GM12878 (cell line): ENCODE measurements at regions not wholly inside any gene's neighbourhood (a gene's known extent, or its start where the extent isn't known, plus 50 kb on each side); places are given as distances from the start of the nearest gene placed in this dataset.

ENCODE experiments used
- BHLHE40 ChIP-seq, 2 experiments: fragments of 450-650 bp in 1 of 2; IDR thresholded peaks; 2 replicates each; pipeline ENCODE4 v1.6.1; 2011 to 2017; ENCODE audit warnings: low read depth in 2 of 2, borderline replicate concordance in 1 of 2, improper control_type of control experiment in 1 of 2, low read length in 1 of 2, mild to moderate bottlenecking in 1 of 2
- EZH2 ChIP-seq: IDR thresholded peaks from 2 replicates; pipeline ENCODE4 v1.6.1; 2012; ENCODE audit warnings: low read depth, mild to moderate bottlenecking, control low read depth, inconsistent platforms, low read length, borderline replicate concordance; ENCODE audit not compliant: control insufficient read depth
- GABPA ChIP-seq: IDR thresholded peaks from 2 replicates; pipeline ENCODE4 v1.6.1; 2014; ENCODE audit warnings: antibody characterized with exemption, low read depth, mild to moderate bottlenecking, inconsistent platforms
- IRF4 ChIP-seq: IDR thresholded peaks from 2 replicates; pipeline ENCODE4 v1.6.1; 2011; ENCODE audit warnings: low read depth, low read length
- MTA2 ChIP-seq: fragments of 450-650 bp; IDR thresholded peaks from 2 replicates; pipeline ENCODE4 v1.6.1; 2016; ENCODE audit warnings: low read depth, mild to moderate bottlenecking, moderate library complexity
- MXI1 ChIP-seq: fragments of 150-350 bp; IDR thresholded peaks from 2 replicates; pipeline ENCODE4 v1.6.1; 2011; ENCODE audit warnings: low read depth, mild to moderate bottlenecking, inconsistent platforms, low read length, improper control_type of control experiment
- PBX3 ChIP-seq: IDR thresholded peaks from 2 replicates; pipeline ENCODE4 v1.6.1; 2011; ENCODE audit warnings: mild to moderate bottlenecking, low read depth, low read length, moderate library complexity; ENCODE audit not compliant: insufficient replicate concordance
- POLR2A ChIP-seq: IDR thresholded peaks from 2 replicates; pipeline ENCODE4 v1.6.1; 2011; ENCODE audit warnings: low read depth, mild to moderate bottlenecking, low read length
- SMAD1 ChIP-seq: fragments of 450-650 bp; IDR thresholded peaks from 2 replicates; pipeline ENCODE4 v1.6.1; 2018; ENCODE audit warnings: mild to moderate bottlenecking, low read depth; ENCODE audit not compliant: partially characterized antibody
- ZNF24 ChIP-seq: fragments of 450-650 bp; IDR thresholded peaks from 2 replicates; pipeline ENCODE4 v1.6.1; 2017; ENCODE audit warnings: antibody characterized with exemption, mild to moderate bottlenecking
- TF ChIP-seq, protein P1 (sequence below): IDR thresholded peaks from 2 replicates; pipeline ENCODE4 v1.6.1; 2012; ENCODE audit warnings: mild to moderate bottlenecking, low read depth, low read length
- TF ChIP-seq, protein P2 (sequence below), 3 experiments: IDR thresholded peaks in 2 of 3; conservative IDR thresholded peaks in 1 of 3; 2 replicates each; pipeline ENCODE4 v1.5.1; 2011; ENCODE audit warnings: low read depth in 3 of 3, low read length in 3 of 3, mild to moderate bottlenecking in 3 of 3, control low read depth in 2 of 3, moderate library complexity in 2 of 3, inconsistent platforms in 1 of 3, mixed read lengths in 1 of 3; ENCODE audit not compliant: control insufficient read depth in 2 of 3, insufficient read depth in 1 of 3; ENCODE audit errors: extremely low read depth in 1 of 3
- TF ChIP-seq, protein P3 (sequence below): IDR thresholded peaks from 2 replicates; pipeline ENCODE4 v1.6.1; 2011; ENCODE audit warnings: borderline replicate concordance, low read depth, mild to moderate bottlenecking, moderate library complexity, low read length; ENCODE audit not compliant: insufficient read depth, poor library complexity, severe bottlenecking

DNA sequence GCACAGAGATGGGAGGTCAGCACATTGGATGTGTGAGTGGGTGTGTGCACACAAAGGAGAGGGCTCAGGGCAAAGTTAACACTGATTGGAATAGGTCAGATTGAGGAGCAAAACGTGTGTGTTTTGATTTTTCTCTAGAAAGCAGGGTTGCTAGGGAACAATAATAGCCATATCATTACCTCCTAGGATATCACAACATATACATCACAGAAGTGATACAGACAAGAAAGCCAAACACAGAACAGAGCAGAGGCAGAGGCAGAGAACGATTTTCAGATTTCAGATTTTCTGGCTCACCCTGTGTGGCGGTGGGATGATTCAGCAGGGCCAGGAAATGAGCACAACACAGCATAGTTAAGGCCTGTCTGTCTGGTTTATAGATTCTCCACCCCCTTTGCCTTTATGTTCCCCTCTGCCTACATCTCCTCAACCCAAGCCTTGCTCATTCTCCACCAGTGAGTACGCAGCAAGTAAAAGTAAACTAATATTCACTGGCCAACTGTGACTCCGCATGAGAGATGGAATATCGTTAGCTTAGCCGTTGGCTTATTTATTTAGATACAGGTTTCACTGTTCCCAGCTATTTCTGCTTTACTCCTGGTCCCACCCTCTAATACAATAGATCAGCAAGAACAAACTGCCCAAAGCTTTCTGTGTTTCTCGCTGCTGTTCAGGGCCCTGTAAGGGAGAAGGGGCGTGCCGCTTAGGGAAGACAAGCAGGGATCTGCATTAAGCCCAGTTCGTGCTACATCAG is 182.7 kb upstream of the TSC22D1 start:
- TF ChIP-seq EZH2 (no peak), MXI1 (no peak), POLR2A (no peak), PBX3 (no peak), BHLHE40 (IDR thresholded peaks at IDR 0.05; ENCODE audit: borderline replicate concordance in 1 of 2, low read depth in 2 of 2, low read length in 1 of 2) (no peak), ZNF24 (no peak), GABPA (no peak), MTA2 (no peak), IRF4 (no peak), SMAD1 (no peak)
- TF ChIP-seq, protein P1, sequence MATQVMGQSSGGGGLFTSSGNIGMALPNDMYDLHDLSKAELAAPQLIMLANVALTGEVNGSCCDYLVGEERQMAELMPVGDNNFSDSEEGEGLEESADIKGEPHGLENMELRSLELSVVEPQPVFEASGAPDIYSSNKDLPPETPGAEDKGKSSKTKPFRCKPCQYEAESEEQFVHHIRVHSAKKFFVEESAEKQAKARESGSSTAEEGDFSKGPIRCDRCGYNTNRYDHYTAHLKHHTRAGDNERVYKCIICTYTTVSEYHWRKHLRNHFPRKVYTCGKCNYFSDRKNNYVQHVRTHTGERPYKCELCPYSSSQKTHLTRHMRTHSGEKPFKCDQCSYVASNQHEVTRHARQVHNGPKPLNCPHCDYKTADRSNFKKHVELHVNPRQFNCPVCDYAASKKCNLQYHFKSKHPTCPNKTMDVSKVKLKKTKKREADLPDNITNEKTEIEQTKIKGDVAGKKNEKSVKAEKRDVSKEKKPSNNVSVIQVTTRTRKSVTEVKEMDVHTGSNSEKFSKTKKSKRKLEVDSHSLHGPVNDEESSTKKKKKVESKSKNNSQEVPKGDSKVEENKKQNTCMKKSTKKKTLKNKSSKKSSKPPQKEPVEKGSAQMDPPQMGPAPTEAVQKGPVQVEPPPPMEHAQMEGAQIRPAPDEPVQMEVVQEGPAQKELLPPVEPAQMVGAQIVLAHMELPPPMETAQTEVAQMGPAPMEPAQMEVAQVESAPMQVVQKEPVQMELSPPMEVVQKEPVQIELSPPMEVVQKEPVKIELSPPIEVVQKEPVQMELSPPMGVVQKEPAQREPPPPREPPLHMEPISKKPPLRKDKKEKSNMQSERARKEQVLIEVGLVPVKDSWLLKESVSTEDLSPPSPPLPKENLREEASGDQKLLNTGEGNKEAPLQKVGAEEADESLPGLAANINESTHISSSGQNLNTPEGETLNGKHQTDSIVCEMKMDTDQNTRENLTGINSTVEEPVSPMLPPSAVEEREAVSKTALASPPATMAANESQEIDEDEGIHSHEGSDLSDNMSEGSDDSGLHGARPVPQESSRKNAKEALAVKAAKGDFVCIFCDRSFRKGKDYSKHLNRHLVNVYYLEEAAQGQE: no peak
- TF ChIP-seq, protein P2, sequence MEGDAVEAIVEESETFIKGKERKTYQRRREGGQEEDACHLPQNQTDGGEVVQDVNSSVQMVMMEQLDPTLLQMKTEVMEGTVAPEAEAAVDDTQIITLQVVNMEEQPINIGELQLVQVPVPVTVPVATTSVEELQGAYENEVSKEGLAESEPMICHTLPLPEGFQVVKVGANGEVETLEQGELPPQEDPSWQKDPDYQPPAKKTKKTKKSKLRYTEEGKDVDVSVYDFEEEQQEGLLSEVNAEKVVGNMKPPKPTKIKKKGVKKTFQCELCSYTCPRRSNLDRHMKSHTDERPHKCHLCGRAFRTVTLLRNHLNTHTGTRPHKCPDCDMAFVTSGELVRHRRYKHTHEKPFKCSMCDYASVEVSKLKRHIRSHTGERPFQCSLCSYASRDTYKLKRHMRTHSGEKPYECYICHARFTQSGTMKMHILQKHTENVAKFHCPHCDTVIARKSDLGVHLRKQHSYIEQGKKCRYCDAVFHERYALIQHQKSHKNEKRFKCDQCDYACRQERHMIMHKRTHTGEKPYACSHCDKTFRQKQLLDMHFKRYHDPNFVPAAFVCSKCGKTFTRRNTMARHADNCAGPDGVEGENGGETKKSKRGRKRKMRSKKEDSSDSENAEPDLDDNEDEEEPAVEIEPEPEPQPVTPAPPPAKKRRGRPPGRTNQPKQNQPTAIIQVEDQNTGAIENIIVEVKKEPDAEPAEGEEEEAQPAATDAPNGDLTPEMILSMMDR (IDR thresholded peaks at IDR 0.05 in 2 of 3, conservative IDR thresholded peaks at IDR 0.05 in 1 of 3; ENCODE audit: control insufficient read depth in 2 of 3, extremely low read depth in 1 of 3, insufficient read depth in 1 of 3, low read depth in 3 of 3, low read length in 3 of 3): no peak
- TF ChIP-seq, protein P3, sequence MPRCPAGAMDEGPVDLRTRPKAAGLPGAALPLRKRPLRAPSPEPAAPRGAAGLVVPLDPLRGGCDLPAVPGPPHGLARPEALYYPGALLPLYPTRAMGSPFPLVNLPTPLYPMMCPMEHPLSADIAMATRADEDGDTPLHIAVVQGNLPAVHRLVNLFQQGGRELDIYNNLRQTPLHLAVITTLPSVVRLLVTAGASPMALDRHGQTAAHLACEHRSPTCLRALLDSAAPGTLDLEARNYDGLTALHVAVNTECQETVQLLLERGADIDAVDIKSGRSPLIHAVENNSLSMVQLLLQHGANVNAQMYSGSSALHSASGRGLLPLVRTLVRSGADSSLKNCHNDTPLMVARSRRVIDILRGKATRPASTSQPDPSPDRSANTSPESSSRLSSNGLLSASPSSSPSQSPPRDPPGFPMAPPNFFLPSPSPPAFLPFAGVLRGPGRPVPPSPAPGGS: no peak
